ENCODE measurements at regions not wholly inside any gene's neighbourhood (a gene's known extent, or its start where the extent isn't known, plus 50 kb on each side); places are given as distances from the start of the nearest gene placed in this dataset.

DNA sequence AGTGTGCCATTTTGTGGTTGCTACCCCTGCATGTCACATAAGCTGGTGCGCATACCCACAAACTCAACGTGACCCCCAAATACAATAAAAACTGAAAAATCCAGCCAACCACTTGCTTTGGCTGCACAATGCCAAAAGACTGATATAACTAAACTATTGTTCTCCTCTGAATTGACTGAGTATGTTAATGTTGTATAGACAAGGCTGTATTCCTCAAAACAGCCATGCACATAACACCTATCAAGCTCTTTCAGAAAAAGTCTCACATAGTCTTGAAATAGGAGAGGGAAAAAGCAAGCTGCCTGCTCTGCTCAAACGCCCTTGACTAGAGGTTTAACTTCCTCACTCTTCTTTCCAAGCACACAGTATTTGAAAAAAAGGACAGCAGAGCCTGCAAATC, 126.4 kb upstream of the NOCT start:
- TF ChIP-seq EZH2 (IDR thresholded peaks at IDR 0.05; ENCODE audit: low read length) = no peak
- TF ChIP-seq, protein P1, sequence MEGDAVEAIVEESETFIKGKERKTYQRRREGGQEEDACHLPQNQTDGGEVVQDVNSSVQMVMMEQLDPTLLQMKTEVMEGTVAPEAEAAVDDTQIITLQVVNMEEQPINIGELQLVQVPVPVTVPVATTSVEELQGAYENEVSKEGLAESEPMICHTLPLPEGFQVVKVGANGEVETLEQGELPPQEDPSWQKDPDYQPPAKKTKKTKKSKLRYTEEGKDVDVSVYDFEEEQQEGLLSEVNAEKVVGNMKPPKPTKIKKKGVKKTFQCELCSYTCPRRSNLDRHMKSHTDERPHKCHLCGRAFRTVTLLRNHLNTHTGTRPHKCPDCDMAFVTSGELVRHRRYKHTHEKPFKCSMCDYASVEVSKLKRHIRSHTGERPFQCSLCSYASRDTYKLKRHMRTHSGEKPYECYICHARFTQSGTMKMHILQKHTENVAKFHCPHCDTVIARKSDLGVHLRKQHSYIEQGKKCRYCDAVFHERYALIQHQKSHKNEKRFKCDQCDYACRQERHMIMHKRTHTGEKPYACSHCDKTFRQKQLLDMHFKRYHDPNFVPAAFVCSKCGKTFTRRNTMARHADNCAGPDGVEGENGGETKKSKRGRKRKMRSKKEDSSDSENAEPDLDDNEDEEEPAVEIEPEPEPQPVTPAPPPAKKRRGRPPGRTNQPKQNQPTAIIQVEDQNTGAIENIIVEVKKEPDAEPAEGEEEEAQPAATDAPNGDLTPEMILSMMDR (optimal IDR thresholded peaks at IDR 0.05 in 1 of 3, IDR thresholded peaks at IDR 0.05 in 1 of 3, conservative IDR thresholded peaks at IDR 0.05 in 1 of 3; ENCODE audit: extremely low read depth in 1 of 3, insufficient read depth in 2 of 3, low read length in 3 of 3) = no peak
